NCI-H2107 treated with DMSO at 0.1 percent for 48 hours (cell line): ENCODE measurements at regions not wholly inside any gene's neighbourhood (a gene's known extent, or its start where the extent isn't known, plus 50 kb on each side); places are given as distances from the start of the nearest gene placed in this dataset.
"Not testable (repeated sequence)": the region's sequence is repeated elsewhere in the genome, so short reads cannot be mapped to it uniquely, and the experiment has no call there.

Experiments
- DNase-seq: peaks from one replicate; lab custom pipeline; 2025; ENCODE audit not compliant: unreplicated experiment; lab: John Stamatoyannopoulos, UW

GRCh38 chr6:85995339-85996033 lies 352.8 kb upstream of the SYNCRIP start:
- DNase-seq: no peak

DNA sequence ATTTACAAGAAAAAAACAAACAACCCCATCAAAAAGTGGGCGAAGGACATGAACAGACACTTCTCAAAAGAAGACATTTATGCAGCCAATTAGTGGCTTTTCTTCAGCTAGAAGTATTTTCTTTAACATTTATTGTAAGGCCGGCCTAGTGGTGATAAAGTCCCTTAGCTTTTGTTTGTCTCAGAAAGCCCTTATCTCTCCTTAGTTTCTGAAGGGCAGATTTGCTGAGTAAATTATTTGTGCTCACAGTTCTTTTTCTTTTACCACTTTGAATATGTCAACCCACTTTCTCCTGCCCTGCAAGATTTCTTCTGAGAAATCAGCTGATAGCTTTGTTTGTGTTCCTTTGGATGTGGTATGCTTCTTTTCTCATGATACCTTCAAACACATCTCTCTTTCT lies 344.0 kb upstream of the SYNCRIP start:
- no peak for DNase-seq

DNA sequence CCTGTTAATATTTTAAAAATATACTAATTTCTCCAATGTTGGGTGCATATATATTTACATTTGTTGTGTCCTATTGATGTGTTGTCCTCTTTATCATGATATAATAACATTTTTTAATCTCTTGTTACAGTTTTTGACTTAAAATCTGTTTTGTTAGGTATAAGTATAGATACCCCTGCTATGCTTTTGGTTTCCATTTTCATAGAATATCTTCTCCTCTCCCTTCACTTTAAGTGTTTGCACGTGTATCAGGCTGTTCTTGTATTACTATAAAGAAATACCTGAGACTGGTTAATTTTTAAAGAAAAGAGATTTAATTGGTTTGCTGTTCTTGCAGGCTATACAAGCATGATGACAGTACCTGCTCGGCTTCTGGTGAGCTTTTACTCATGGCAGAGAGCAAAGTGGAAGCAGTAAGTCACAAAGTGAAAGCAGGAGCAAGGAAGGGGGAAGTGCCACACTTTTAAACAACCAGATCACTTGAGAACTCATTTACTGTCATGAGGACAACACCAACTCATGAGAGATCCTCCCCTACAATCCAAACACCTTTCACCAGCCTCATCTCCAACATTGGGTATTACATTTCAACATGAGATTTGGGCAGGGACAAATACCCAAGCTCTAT lies 340.5 kb upstream of the SYNCRIP start:
- DNase-seq: no peak

DNA sequence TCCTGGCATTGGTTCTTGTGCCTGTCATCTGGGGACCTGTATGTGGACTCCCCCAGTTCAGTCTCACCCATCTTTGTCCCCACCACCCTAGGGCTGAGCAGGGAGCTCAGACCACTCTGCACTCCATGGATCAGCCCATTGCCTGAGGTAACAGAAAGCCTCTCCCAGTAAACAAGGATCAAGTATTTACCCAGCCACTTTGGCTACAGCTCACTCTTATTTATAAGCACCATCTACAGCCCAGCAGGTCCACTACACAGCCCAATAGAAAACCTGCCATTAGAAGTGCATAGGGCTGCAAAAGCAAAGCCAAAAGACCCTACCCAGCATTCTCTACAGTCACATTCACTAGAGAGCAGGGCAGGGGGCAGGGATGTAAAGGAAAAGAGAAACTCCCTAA lies 335.0 kb upstream of the SYNCRIP start:
- DNase-seq: no peak

GRCh38 chr6:85975957-85976356 lies 333.3 kb upstream of the SYNCRIP start:
- DNase-seq: no peak

DNA sequence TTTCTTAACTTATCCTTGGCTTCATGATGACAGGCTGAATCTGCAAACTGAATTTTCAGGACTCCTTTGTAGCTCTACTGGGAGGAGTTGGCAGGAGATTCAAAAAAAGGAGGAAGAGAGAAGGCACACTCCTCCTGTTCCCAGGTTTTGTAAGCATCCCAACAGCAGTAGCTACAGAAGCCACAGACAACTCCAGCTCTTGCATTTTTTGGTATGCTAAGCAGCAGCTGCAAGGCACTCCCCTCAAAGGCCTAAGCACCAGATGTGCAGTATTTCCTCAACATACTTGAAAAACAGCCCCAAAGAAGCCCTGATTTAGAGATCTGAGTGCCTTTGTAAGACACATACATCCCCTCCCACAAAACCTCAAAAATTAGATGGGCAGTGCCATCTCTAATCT lies 328.6 kb upstream of the SYNCRIP start:
- DNase-seq: no peak

DNA sequence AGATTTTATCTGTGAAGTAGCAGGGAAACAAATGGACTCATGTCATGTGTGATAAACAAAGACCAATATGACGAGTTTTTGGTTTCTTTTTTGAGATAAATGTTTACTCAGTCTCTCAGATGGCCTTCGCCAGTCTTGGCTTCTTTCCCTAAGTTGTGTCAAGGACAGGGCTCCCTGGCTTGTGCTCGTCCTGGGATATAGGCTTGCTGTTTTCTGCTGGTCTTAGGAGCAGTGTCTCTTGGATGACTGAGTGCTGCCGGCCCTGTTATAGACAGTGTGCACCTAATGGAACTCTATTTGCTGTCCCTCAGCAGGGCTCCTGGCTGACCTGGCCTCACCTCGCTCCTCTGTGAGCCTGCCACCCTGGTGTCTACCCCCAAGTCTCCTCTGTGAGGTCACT lies 324.1 kb upstream of the SYNCRIP start:
- DNase-seq: no peak

DNA sequence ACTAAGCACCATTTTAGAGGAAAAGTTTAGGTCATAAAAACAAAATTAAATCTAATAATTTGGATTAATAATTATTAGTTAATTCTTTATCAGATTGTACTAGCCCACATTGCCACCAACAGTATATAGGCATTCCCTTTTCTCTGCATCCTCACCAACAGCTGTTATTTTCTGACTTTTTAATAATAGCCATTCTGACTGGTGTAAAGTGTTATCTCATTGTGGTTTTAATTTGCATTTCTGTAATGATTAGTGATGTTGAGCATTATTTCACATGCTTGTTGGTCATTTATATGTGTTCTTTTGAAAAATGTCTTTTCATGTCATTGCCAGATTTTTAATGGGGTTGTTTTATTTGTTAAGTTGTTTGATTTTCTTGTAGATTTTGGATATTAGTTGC lies 319.1 kb upstream of the SYNCRIP start:
- DNase-seq: no peak

DNA sequence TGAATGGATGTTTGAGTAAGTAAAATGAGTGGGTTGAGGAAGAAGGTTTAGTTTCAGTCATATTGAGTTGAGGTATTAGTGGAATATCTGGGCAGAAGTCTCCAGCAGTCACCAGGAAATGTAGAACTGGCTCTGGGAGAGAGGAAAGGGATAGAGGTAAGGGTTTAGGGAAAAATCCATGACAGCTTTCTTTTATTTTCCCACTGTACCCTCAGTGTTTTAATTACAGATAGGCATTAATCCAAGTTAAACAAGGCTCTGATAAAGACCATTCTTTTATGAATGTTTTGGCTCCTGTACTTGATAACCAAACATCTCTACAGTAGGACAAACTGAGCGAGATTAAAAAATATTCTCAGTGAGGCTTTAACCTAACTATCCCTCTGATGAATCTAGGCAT lies 318.4 kb upstream of the SYNCRIP start:
- no peak for DNase-seq

DNA sequence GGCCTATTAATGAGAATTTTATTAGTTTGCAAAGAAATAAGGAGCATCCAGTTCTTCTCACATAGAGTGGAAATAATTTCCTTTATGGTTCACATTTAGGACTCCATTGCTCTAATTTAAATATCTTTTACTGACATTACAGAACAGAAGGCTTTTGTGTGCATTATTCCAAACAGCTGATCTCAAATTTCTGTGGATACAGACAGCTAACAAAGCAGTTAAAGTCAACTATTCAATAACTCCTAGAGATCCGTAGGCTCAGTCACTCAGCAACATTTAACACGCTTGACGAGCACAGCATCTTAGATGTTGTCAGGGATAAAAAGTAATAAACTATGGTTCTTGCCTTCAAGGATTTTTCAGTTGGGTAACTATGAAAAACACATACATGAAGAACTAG lies 305.8 kb upstream of the SYNCRIP start:
- no peak for DNase-seq

- DNase-seq: no peak
Measured at GRCh38 chr6:85945459-85946185, 302.9 kb upstream of the SYNCRIP start.

DNA sequence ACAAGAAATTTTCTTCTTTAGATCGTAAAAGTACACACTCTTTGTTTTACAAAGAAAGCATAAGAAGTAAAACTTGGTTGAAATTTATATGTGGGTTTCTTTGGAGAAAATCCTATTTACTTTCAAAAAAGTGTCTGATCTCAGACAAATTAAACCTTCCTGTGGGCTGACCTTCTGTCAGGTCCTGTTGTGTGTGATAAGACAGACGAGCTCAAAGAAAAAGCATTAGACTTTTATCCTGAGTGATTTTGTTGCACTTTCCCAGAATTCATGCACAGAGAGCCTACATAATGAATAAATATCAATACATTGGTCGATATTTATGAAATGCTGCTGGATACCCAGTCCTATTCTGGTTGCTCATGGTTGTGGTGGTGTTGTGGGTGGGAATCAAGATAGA lies 302.1 kb upstream of the SYNCRIP start:
- no peak for DNase-seq

DNA sequence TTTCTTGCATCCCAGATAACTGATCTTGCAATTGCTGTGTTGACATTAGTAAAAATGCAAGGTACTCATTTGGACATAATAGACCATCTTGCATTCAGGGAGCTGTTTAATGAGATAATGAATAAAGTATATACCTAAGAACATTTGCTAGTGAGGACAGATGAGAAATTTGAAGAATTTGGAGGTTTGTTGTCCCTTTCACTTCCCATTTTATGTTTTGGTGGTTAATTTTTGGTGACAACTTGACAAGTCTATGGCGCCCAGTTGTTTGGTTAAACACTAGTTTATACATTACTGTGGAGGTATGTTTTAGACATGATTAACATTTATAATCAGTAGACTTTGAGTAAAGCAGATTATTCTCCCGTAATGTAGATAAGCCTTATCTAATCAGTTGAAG lies 300.2 kb upstream of the SYNCRIP start:
- DNase-seq: no peak

- DNase-seq: no peak
Measured at GRCh38 chr6:85936916-85937315, 294.2 kb upstream of the SYNCRIP start.

DNA sequence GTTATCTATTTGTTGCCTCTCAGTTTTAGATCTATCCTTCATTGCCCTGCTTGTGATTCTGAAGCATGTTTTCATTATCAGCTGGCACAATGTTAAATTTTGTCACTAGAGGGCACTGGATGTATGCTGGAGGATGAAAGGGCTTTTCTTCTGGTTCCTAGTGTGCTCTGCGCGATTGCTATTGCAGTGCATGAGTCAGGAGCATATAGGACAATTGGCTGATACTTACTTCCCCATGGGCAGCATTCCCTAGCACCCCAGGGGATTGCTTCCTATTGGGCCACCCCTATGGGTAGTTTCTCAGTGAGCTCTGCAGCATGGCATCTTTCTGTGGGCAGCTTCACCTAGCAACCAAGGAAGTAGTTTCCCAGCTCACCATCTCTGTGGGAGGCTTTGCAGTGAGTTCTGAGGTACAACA lies 280.3 kb upstream of the SYNCRIP start:
- DNase-seq: peak; percentile 46

DNA sequence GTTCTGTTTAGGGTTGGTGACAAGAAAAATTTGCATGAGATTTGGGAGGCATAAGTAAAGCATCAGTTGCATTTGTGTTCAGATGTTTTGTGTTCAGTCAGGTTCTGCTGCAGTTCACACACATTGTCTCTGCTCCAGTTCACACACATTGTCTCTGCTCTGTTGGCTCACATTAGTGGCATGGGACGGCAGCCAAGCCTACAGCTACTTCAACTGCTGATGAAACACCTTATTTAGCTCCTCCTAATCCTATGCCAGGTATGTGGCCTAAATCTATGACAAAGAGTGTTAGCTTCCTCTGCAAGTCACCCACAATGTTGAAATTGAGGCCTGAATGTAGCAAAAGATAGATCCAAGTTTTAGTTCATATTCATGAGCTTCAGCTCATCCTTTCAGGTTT lies 278.1 kb upstream of the SYNCRIP start:
- peak; percentile 14 for DNase-seq

GRCh38 chr6:85917522-85917921 lies 274.8 kb upstream of the SYNCRIP start:
- no peak for DNase-seq

GRCh38 chr6:85913001-85913400 lies 270.3 kb upstream of the SYNCRIP start:
- no peak for DNase-seq

- DNase-seq: no peak
Measured at GRCh38 chr6:85912582-85912981, 269.9 kb upstream of the SYNCRIP start.

GRCh38 chr6:85911067-85911466 lies 268.4 kb upstream of the SYNCRIP start:
- DNase-seq: no peak

DNA sequence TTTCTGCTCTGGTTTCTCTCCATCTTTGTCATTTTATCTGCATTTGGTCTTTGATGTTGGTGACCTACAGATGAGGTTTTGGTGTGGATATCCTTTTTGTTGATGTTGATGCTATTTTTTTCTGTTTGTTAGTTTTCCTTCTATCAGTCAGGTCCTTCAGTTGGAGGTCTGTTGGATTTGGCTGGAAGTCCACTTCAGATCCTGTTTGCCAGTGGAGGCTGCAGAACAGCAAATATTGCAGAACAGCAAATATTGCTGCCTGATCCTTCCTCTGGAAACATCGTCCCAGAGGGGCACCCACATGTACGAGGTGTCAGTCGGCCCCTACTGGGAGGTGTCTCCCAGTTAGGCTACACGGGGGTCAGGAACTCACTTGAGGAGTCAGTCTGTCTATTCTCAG lies 265.4 kb upstream of the SYNCRIP start:
- not testable (repeated sequence) for DNase-seq

- no peak for DNase-seq
Measured at GRCh38 chr6:85892346-85892745, 249.7 kb upstream of the SYNCRIP start.
